Stimulated activated CD4-positive, alpha-beta T cell treated with anti-CD3 and anti-CD28 coated beads, Interleukin-1b, Interleukin-23, amount 100 ng/mL, for 4 hours (primary cell): ENCODE measurements at regions not wholly inside any gene's neighbourhood (a gene's known extent, or its start where the extent isn't known, plus 50 kb on each side); places are given as distances from the start of the nearest gene placed in this dataset.

Experiments
- DNase-seq, 2 donors: peaks; one replicate each; pipeline ENCODE4 v3.0.0-alpha.2; 2020; ENCODE audit warnings: low read depth in 2 of 2

GRCh38 chr14:56501909-56502530 is 77.6 kb upstream of the TMEM260 start:
- DNase-seq: no peak

- DNase-seq: no peak
Measured at GRCh38 chr14:56505361-56505760, 74.2 kb upstream of the TMEM260 start.

DNA sequence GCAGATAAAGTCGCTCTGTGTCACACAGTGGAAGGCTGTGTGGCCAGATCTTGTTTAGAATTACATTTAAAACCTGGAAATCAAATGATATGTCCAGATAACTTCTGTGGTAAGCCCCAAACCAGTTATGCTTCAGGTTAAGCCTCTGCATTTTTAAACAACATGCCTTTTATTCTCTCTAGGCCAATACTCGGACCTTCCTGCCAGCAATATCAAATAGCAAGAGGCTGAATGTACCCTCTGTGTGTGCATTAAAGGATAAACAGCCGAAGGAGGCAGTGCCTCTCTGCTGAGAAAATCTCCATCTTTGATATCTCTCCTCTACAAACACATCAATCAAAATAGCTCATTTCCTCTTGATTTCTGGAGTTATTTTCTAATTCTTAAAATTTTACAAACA is 67.1 kb upstream of the TMEM260 start:
- no peak for DNase-seq

- no peak for DNase-seq
Measured at GRCh38 chr14:56514663-56515371, 64.8 kb upstream of the TMEM260 start.

DNA sequence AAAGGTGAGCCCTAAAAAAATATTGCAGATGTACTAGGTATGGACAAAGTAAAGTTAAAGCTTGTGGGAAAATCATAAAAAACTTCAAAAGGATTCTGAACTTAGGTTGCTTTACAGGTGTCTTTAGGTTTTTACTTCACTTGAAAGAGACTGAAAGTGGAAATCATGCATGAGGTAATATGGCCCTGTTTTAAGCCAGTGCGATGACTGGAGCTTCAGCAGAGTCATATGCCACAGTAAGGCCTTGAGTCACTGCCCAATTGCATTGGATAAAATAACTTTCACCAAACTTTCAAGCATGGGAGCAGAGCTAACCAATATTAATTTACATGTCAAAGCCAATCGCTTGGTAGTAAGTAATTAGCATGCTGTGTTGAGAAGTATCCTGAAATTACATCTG is 63.9 kb upstream of the TMEM260 start:
- DNase-seq: no peak

GRCh38 chr14:56522403-56522802 is 57.2 kb upstream of the TMEM260 start:
- DNase-seq: no peak

DNA sequence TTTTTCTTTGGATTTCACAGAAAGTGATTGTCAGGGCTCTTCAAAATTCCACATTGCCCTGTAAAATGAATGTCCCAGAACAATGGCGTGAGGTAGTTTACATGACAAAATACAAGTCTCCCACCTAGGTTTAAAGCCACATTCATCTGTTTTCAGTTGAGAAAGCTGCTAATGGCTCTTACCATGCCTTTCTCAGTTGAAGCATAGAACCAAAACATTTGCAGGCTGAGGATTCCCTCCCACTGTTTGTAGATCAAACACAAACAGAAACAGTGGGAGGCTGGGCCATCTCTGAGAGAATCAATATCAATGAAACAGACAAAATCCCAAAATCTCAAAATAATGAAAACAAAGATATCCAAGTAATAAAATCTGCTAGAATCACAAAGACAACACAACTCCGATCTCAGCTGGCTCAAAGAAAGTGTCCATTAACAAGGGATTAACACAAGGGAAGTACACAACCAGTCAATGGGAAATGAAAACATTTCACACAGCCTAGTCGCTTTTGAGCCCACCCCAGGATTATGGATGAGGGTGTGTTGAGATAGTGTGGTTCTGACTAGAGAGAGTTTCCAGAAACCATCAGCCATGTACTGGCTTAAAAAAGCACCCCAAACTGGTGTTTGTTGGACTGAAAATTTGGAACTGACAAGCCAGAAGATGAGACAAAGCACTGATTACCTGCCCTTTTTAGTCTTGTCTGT is 54.5 kb upstream of the TMEM260 start:
- no peak for DNase-seq

GRCh38 chr14:56528927-56529326 is 50.7 kb upstream of the TMEM260 start:
- DNase-seq: no peak
